AG20443 (cell line): ENCODE measurements at regions not wholly inside any gene's neighbourhood (a gene's known extent, or its start where the extent isn't known, plus 50 kb on each side); places are given as distances from the start of the nearest gene placed in this dataset.
"Not testable (repeated sequence)": the region's sequence is repeated elsewhere in the genome, so short reads cannot be mapped to it uniquely, and the experiment has no call there.

Experiments used
- DNase-seq: peaks from one replicate; pipeline ENCODE4 v3.0.0; 2012; ENCODE audit warnings: low spot score, mixed read lengths

- DNase-seq = no peak
These were observed 431.3 kb downstream of the HS3ST3B1 start for GRCh38 chr17:14732211-14732610.

DNA sequence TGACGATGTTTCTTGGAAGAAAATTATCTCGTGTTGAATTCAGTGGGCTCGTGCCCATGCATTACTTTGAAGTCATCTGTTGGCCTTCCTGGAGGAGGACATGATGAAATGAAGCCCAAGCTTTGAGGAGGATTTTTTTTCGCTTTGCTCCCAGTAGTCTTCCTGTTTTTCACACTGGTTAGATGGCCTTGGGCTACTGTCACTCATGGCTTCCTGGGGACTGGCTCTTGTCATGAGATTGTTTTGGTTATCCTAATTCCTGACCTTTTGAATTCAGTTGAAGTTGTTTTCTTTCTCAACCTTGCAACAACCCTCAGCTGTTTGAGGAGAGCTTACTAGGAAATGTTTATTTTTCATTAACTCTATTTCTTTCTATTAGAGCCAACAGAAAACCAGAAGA, 430.7 kb downstream of the HS3ST3B1 start:
- no peak for DNase-seq

DNA sequence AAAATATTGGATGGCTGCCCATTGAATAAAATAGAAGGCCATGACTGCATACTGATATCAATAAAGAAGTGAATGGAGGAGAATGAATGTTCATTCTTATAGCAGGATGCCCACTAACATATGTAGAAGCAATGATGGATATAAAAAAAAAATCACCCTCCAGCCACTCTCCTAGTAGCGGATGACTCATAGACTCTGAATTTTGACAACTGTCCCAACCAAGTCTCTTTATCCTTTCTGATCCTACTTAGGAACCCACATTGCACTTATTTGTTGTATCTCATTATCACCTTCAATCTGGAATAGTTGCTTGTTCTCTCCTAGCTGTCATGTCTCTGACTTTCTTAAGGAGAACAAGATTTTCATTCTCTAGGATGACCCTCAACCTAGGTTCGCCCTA, 429.9 kb downstream of the HS3ST3B1 start:
- no peak for DNase-seq

DNA sequence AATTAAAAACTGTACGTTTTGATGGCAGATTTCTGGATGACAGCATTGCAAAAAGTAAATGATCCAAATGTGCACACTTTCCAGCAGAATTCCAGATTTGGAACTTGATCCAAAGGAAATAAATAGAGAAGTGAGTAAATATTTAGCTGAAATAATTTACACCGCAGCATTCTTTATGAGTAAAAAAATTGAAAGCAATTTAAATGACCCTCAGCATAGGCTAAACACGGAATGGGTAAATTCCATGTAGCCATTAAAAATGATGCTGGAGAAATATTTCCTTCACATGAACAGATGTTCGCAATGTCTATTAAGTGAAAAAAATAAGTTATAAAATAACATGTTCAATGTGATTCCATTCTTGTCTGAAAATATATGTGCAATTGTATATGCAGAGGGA, 424.8 kb downstream of the HS3ST3B1 start:
- no peak for DNase-seq

DNA sequence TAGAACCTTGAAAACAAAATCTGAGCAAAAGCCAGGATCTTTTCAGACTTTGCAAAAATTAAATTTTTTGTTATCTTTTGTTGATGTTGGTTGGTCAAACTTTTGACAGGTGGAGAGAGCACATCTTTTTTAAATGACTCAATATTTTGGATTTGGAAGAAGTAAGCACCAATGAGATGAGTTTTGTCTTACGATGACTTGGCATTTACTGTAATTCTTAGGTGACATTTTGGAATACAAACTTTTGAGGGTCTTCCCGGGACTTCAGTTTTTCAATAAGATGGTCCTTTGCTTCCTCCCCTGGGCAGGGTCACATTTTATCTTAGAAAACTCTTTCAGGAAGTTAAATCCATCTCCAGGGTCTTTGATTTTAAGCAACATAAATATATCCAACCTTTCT, 423.9 kb downstream of the HS3ST3B1 start:
- no peak for DNase-seq

DNA sequence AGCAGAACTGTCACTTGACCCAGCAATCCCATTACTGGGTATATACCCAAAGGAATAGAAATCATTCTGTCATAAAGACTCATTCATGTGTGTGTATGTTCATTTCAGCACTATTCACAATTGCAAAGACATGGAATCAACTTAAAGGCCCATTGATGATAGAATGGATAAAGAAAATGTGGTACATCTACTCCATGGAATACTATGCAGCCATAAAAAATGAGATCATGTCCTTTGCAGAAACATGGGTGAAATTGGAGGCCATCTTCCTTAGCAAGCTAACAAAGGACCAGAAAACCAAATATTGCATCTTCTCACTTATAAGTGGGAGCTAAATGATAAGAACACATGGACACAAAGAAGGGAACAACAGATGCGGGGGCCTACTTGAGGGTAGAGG, 422.5 kb downstream of the HS3ST3B1 start:
- not testable (repeated sequence) for DNase-seq

GRCh38 chr17:14719942-14720341, 419.1 kb downstream of the HS3ST3B1 start:
- DNase-seq = no peak

DNA sequence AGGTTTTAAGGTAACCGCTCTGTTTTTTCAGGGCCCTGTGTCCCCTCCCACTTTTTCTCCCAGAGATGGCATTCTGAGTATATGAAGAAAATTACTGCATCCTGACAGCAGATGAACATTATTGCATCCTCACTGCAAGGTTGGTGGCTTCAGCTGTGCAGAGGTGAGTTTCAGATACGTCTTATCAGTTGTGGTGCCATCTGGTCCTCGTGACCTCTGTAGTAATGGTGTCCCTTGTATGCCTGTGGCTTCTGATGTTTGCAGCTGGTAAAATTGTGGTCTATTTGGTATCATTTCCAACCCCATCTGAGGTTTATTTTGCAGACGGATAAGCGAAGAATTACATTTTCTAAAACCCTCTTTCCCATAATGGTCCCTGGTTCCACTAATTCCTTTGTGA, 417.0 kb downstream of the HS3ST3B1 start:
- DNase-seq = no peak

- no peak for DNase-seq
These were observed 414.7 kb downstream of the HS3ST3B1 start for GRCh38 chr17:14715561-14715960.

DNA sequence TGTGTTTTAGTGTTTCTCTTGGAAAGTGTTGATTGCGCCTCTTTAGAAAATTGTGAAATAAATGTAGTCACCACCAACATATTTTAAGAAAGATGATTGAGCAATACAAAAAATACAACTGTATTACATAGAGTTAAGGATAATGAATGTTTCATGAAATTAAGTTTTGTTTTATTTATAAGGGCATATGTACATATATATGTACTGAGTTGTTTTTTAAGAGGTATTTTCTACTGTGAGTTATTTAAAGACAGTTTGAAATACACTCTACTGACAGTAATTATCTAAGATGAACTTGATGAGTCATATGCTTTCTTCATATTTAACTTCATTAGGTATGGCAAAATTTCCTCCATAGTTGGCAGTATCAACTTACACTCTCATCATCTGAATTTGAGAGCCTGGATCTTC, 411.7 kb downstream of the HS3ST3B1 start:
- no peak for DNase-seq

GRCh38 chr17:14704121-14704520, 403.2 kb downstream of the HS3ST3B1 start:
- DNase-seq = no peak

- DNase-seq = no peak
These were observed 401.0 kb downstream of the HS3ST3B1 start for GRCh38 chr17:14701886-14702285.

DNA sequence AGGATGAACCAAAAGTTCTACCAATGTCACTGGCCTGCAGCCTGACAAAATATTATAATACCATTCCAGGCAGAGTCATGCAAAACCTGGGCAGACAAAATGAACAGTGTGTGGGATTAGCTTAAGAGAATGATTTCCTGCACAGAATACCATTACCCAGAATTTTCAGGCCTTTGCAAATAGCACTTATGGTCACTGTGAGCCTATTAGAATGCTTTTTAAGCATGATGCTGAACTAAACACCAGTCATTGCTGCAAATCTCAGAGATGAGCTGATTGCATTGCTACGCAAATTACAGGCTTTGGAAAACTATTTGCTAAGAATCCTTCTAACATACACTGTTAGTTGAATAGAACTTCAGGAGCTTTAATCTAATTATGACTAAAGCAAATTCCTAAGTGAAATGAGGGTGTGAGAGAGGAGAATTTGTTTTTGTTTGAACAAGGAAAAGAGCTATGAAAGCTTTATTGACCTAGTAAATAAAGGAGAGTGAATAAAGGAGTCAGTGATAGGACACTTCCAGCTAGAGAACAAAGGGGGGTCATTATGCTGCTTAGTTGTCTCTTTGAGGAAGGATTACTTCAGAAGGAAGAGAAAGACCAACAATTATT, 398.8 kb downstream of the HS3ST3B1 start:
- DNase-seq = no peak

- DNase-seq = no peak
These were observed 392.5 kb downstream of the HS3ST3B1 start for GRCh38 chr17:14693382-14693781.

DNA sequence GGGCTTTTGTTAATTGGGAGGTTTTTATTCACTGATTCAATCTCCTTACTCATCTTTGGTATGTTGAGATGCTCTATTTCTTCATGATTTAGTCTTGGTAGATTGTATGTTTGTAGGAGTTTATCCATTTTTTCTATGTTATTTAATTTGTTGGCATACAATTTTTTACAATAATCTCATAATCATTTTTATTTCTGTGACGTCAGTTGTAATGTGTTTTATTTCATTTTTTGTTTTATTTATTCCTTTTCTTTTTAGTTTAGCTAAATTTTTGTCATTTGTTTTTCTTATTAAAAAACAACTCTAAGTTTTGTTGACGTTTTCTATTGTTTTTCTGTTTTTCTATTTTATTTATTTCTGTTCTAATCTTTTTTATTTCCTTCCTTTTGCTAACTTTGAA, 389.8 kb downstream of the HS3ST3B1 start:
- DNase-seq = no peak

GRCh38 chr17:14688134-14688533, 387.3 kb downstream of the HS3ST3B1 start:
- DNase-seq = no peak

- peak; percentile 83 for DNase-seq
These were observed 371.9 kb downstream of the HS3ST3B1 start for GRCh38 chr17:14672830-14673229.

- DNase-seq = no peak
These were observed 370.0 kb downstream of the HS3ST3B1 start for GRCh38 chr17:14670861-14671260.

- no peak for DNase-seq
These were observed 363.6 kb downstream of the HS3ST3B1 start for GRCh38 chr17:14664511-14664910.

DNA sequence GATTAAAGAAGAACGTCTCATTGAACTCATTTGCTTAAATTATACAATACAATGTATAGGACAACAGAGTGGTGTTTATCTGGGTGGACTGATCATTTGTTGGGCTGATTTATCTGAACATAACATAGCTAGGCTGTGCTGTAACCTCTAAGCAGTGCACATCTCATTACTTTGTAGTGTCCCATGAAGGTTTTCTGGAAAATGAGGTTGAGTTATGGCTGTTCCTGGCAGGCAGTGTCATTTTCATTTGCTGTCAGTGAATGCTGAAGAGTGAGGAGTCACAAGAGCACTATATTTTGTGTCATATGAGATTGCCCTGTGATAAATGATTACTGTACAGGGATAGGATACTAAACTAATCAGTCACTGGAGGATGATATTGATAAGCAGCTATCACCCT, 340.2 kb downstream of the HS3ST3B1 start:
- no peak for DNase-seq

- DNase-seq = no peak
These were observed 336.4 kb downstream of the HS3ST3B1 start for GRCh38 chr17:14637260-14637659.

GRCh38 chr17:14630621-14631020, 329.7 kb downstream of the HS3ST3B1 start:
- DNase-seq = no peak

- DNase-seq = no peak
These were observed 329.2 kb downstream of the HS3ST3B1 start for GRCh38 chr17:14630046-14630445.

- no peak for DNase-seq
These were observed 321.8 kb downstream of the HS3ST3B1 start for GRCh38 chr17:14622615-14623101.
